ENCODE measurements at regions not wholly inside any gene's neighbourhood (a gene's known extent, or its start where the extent isn't known, plus 50 kb on each side); places are given as distances from the start of the nearest gene placed in this dataset.

GRCh38 chr14:101476916-101477553 is 84.3 kb upstream of the DIO3 start:
- no peak overlapping the region for H3K4me3 ChIP-seq (ENCODE audit: low read depth, low read length)
- TF ChIP-seq, protein P1, sequence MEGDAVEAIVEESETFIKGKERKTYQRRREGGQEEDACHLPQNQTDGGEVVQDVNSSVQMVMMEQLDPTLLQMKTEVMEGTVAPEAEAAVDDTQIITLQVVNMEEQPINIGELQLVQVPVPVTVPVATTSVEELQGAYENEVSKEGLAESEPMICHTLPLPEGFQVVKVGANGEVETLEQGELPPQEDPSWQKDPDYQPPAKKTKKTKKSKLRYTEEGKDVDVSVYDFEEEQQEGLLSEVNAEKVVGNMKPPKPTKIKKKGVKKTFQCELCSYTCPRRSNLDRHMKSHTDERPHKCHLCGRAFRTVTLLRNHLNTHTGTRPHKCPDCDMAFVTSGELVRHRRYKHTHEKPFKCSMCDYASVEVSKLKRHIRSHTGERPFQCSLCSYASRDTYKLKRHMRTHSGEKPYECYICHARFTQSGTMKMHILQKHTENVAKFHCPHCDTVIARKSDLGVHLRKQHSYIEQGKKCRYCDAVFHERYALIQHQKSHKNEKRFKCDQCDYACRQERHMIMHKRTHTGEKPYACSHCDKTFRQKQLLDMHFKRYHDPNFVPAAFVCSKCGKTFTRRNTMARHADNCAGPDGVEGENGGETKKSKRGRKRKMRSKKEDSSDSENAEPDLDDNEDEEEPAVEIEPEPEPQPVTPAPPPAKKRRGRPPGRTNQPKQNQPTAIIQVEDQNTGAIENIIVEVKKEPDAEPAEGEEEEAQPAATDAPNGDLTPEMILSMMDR (IDR thresholded peaks at IDR 0.05; ENCODE audit: low read depth, low read length), result no peak

DNA sequence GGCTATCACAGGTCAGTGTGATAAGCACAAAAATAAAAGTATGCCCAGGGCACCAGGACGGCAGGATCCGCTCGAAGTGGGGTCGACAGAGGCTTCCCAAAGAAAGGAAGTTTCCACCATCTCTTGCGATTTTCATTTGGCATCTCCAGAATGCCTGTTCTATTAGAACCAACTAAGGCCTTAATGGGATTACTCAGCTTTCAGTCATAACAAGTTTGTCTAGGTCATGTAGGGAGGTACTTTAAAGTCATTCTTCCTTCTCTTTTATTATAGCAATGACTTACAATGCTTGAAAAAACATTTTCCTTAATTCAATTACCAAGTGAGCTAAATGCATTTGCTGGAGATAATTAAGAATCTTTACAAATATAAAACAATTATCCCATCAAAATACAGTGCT is 83.6 kb upstream of the DIO3 start:
- TF ChIP-seq, protein P1 (IDR thresholded peaks at IDR 0.05; ENCODE audit: low read depth, low read length), result no peak
- H3K4me3 ChIP-seq (ENCODE audit: low read depth, low read length), result no peak overlapping the region

GRCh38 chr14:101478096-101478495 is 83.2 kb upstream of the DIO3 start:
- TF ChIP-seq, protein P1 (IDR thresholded peaks at IDR 0.05; ENCODE audit: low read depth, low read length), result no peak
- H3K4me3 ChIP-seq (ENCODE audit: low read depth, low read length), result no peak overlapping the region

GRCh38 chr14:101478796-101479410 is 82.4 kb upstream of the DIO3 start:
- no peak overlapping the region for H3K4me3 ChIP-seq (ENCODE audit: low read depth, low read length)
- TF ChIP-seq, protein P1 (IDR thresholded peaks at IDR 0.05; ENCODE audit: low read depth, low read length), result no peak

GRCh38 chr14:101480022-101480746 is 81.1 kb upstream of the DIO3 start:
- no peak overlapping the region for H3K4me3 ChIP-seq (ENCODE audit: low read depth, low read length)
- TF ChIP-seq, protein P1 (IDR thresholded peaks at IDR 0.05; ENCODE audit: low read depth, low read length), result no peak

DNA sequence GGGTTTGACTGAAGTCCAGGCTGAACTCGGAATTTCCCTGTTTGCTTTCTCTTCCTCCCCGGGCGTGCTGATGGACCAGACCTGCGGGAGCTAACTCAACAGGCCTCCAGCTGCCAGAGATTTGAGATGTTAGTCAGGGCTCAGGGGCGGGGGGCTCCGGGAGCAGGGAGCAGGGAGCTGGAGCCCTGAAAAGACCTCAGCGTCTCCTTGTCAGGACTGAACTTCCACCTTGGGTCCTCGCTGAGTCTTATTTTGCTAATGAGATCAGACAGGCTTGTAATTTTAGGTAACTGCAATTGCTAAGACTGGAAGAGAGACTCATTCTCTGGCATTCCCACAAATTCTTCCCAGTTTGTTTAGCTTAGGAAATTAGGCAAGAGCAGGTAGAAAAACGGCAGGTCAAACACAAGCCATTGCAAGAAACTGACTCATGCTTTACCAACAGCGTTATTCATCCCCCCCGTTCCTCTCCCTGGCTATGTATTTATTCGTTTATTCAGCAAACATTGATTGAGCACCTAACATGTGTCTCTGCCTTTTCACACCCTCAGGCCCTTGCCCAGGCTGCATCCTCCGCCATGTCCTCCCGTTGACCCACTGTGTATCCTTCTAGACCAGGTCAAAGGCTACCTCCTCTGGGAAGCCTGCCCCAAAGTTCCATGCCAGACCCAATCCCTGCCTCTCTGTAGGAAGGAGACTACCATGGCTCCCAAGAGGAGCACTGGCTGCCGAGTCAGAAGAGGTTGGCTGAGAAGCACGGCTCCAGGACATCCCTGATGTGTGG is 80.4 kb upstream of the DIO3 start:
- TF ChIP-seq, protein P1 (IDR thresholded peaks at IDR 0.05; ENCODE audit: low read depth, low read length), result no peak
- no peak overlapping the region for H3K4me3 ChIP-seq (ENCODE audit: low read depth, low read length)
